ENCODE measurements at regions not wholly inside any gene's neighbourhood (a gene's known extent, or its start where the extent isn't known, plus 50 kb on each side); places are given as distances from the start of the nearest gene placed in this dataset.

DNA sequence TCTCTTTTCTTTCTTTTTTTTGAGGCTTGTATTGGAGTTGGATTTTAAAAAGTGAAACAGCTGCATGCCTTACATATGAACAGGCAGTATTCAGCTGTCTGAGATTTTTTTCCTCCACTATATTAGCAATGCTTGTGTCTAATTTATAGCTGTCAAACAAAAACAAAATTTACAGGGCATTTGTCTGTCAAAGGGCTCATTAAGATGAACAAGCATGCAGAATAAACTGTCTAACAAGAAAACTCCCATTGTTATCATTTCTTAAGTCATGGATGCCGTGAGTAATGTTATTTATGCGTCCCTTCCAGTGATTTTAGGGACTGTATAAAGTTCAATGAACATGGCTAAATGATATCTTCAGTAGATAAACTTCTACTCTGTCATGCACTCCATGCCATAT, 674.7 kb downstream of the PLCL1 start:
- Histone ChIP-seq H3K36me3 (no peaks in the 10 kb centered on the region), H3K27me3 (no peaks in the 10 kb centered on the region), H3K9me3 (no peaks in the 10 kb centered on the region), H3K4me3 (no peak overlapping the region), H3K27ac (no peak overlapping the region), H3K4me1 (no peaks in the 10 kb centered on the region)
- DNase-seq (no peak), ATAC-seq (no peak)
- WGBS (ENCODE audit: insufficient coverage, low coverage, low lambda C conversion rate, missing lambda C conversion rate): 20% methylated on average over 2 of the region's 2 CpGs
- no peak for TF ChIP-seq POLR2A (IDR thresholded peaks at IDR 0.05)
- intact Hi-C loops (cut with DNase I): no loop called here

DNA sequence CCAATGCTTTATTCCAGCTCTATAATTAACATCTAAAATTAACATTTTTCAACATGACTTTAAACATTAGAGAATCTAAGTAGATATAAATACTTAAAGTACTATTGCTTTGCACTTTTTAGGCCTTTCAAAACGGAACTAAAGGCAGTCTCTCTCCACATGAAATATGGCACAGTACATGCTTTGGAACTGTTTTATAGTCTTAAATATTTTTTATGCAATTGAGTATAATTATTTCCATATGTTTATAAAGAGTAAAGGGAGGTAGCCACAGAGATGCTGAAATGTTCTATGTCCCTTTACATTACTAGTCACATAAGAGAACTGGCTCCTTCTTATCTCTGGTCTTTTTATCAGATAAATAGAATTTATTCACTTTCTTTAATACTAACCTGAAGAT, 674.0 kb downstream of the PLCL1 start:
- Histone ChIP-seq H3K4me3 (no peak overlapping the region), H3K27me3 (no peaks in the 10 kb centered on the region), H3K4me1 (no peaks in the 10 kb centered on the region), H3K36me3 (no peaks in the 10 kb centered on the region), H3K27ac (no peak overlapping the region), H3K9me3 (no peaks in the 10 kb centered on the region)
- 32% methylated on average over 1 of the region's 1 CpG for WGBS (ENCODE audit: insufficient coverage, low coverage, low lambda C conversion rate, missing lambda C conversion rate)
- DNase-seq: no peak
- TF ChIP-seq POLR2A (IDR thresholded peaks at IDR 0.05): no peak
- TF ChIP-seq, protein P1, sequence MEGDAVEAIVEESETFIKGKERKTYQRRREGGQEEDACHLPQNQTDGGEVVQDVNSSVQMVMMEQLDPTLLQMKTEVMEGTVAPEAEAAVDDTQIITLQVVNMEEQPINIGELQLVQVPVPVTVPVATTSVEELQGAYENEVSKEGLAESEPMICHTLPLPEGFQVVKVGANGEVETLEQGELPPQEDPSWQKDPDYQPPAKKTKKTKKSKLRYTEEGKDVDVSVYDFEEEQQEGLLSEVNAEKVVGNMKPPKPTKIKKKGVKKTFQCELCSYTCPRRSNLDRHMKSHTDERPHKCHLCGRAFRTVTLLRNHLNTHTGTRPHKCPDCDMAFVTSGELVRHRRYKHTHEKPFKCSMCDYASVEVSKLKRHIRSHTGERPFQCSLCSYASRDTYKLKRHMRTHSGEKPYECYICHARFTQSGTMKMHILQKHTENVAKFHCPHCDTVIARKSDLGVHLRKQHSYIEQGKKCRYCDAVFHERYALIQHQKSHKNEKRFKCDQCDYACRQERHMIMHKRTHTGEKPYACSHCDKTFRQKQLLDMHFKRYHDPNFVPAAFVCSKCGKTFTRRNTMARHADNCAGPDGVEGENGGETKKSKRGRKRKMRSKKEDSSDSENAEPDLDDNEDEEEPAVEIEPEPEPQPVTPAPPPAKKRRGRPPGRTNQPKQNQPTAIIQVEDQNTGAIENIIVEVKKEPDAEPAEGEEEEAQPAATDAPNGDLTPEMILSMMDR (IDR thresholded peaks at IDR 0.05): no peak
- no peak for ATAC-seq
- intact Hi-C loops (cut with DNase I): no loop called here

DNA sequence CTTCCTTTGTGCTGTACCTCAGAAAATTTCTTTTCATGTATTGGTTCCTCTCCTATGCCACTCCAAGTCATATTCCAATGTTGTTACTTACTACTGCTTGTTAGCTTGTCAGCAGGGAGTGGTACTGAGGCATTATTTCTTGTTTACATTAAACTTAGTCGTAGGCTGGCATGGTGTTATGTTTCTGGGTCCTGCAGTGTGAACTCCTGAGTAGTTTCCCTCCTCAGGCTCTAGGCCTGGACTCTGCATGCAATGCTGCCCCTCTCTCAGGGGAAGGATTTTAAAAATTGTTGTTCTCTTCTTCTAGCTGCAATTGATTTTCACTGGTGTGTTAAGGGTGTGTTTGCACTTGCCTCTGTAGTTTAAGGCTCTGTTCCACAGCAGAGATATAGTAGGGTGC, 671.6 kb downstream of the PLCL1 start:
- no peak overlapping the region for H3K4me3 ChIP-seq
- H3K9me3 ChIP-seq: no peaks in the 10 kb centered on the region
- WGBS (ENCODE audit: insufficient coverage, low coverage, low lambda C conversion rate, missing lambda C conversion rate): 21% methylated on average over 1 of the region's 1 CpG
- TF ChIP-seq, protein P1 (IDR thresholded peaks at IDR 0.05): no peak
- no peak for TF ChIP-seq POLR2A (IDR thresholded peaks at IDR 0.05)
- H3K4me1 ChIP-seq: no peaks in the 10 kb centered on the region
- no peak for ATAC-seq
- H3K27ac ChIP-seq: no peak overlapping the region
- intact Hi-C loops (cut with DNase I): no loop called here
- DNase-seq: no peak
- H3K36me3 ChIP-seq: no peaks in the 10 kb centered on the region
- no peaks in the 10 kb centered on the region for H3K27me3 ChIP-seq

DNA sequence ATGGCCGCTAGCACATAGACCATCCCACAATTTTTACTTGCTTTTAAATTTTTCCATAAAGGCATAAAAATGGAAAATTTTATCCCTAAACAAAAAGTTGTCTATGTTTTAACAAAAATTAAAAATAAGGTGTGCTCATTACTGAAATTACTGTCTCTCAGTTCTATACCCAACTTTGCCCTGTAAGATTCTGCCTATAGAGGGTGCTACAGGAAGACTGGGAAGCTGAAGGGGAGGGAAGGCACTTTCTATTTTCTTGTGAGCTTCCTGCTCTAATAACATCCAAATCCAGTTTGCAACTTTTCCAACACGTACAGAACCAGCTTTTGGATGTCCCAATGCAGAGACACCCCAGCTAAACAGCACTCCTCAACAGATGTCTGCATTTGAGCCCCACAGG, 666.9 kb downstream of the PLCL1 start:
- ATAC-seq (no peak), DNase-seq (no peak)
- H3K27me3 ChIP-seq: no peaks in the 10 kb centered on the region
- H3K9me3 ChIP-seq: no peaks in the 10 kb centered on the region
- H3K4me3 ChIP-seq: no peak overlapping the region
- 49% methylated on average over 2 of the region's 2 CpGs for WGBS (ENCODE audit: insufficient coverage, low coverage, low lambda C conversion rate, missing lambda C conversion rate)
- intact Hi-C loops (cut with DNase I): no loop called here
- H3K36me3 ChIP-seq: no peaks in the 10 kb centered on the region
- TF ChIP-seq POLR2A (IDR thresholded peaks at IDR 0.05): no peak
- TF ChIP-seq, protein P1 (IDR thresholded peaks at IDR 0.05): peak in 3 of 4 donors; percentile 4 to 33 (median 15)
- no peak overlapping the region for H3K27ac ChIP-seq
- no peaks in the 10 kb centered on the region for H3K4me1 ChIP-seq

DNA sequence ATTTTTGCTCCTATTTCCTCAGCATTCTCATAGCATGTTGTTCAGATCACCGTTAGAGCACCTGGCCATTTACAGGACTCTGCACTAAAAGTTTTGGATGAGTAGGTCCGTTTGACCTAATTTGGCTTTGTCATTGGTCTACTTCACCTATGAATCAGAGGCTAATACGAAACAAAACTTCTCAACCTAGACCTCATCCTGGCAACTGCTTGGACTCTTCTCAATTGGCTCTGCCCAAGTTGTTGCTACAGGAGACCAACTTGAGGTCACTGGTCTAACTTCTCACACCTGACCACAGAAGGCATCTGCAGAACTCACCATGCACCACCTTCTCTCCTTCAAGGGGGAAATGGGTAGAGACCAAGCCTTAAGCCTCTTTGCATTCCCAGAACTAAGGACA, 663.7 kb downstream of the PLCL1 start:
- intact Hi-C loops (cut with DNase I): no loop called here
- WGBS (ENCODE audit: insufficient coverage, low coverage, low lambda C conversion rate, missing lambda C conversion rate): 35% methylated on average over 3 of the region's 3 CpGs
- Histone ChIP-seq H3K4me3 (no peak overlapping the region), H3K9me3 (peaks cover 0 to 2% (median 0%) of the 10 kb centered on the region in 4 donors), H3K27me3 (no peaks in the 10 kb centered on the region), H3K36me3 (no peaks in the 10 kb centered on the region), H3K27ac (no peak overlapping the region), H3K4me1 (no peaks in the 10 kb centered on the region)
- DNase-seq (no peak), ATAC-seq (no peak)
- TF ChIP-seq POLR2A (IDR thresholded peaks at IDR 0.05): no peak
- TF ChIP-seq, protein P1 (IDR thresholded peaks at IDR 0.05): no peak
